NCI-H2171 (cell line): ENCODE measurements at regions not wholly inside any gene's neighbourhood (a gene's known extent, or its start where the extent isn't known, plus 50 kb on each side); places are given as distances from the start of the nearest gene placed in this dataset.
"Not testable (repeated sequence)": the region's sequence is repeated elsewhere in the genome, so short reads cannot be mapped to it uniquely, and the experiment has no call there.

Experiments used
- DNase-seq: peaks from one replicate; lab custom pipeline; 2025; lab: John Stamatoyannopoulos, UW

DNA sequence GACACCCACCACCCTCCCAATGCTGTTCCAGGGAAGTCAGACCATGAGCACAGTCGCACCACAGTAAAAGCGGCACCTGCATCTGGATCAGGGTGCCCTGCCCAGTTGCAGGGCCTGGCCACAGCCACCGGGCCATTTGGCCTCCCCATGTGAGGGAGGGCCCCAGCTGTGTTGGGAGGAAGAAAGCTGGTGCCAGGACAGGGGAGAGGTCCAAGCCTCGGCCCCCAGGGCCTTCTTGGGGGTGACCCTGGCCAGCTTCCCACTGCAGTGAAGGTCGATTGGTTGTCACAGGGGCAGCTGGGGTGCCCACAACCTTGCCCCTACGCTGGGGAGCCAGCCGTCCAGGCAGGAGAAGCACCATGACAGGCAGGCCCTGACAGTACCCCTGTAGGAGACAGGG lies 183.2 kb upstream of the RAB6C start:
- DNase-seq, result no peak

GRCh38 chr2:129796801-129797488 lies 182.5 kb upstream of the RAB6C start:
- DNase-seq, result no peak

GRCh38 chr2:129797489-129798300 lies 181.8 kb upstream of the RAB6C start:
- DNase-seq, result no peak

- DNase-seq, result no peak
Measured at GRCh38 chr2:129798301-129798581, 181.2 kb upstream of the RAB6C start.

GRCh38 chr2:129798626-129799025 lies 180.8 kb upstream of the RAB6C start:
- DNase-seq, result no peak

GRCh38 chr2:129799036-129799958 lies 180.2 kb upstream of the RAB6C start:
- DNase-seq, result no peak

DNA sequence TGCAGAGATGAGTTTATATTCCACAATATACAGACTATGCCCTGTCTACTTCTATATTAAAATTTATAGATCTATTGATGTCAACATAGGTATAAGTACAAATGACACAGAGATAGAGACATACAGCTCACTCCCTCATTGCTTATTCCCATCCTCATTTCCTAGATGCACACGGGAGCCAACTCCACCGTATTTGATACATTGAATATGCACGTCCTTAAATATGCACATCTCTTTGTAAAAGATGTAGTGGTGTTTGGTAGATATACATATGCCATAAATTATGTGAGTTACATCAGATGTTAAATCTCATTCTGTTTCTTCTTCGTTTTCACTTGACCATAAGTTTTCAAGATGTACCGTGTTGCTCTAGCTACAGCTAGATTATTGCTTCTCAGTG lies 179.2 kb upstream of the RAB6C start:
- DNase-seq, result no peak

DNA sequence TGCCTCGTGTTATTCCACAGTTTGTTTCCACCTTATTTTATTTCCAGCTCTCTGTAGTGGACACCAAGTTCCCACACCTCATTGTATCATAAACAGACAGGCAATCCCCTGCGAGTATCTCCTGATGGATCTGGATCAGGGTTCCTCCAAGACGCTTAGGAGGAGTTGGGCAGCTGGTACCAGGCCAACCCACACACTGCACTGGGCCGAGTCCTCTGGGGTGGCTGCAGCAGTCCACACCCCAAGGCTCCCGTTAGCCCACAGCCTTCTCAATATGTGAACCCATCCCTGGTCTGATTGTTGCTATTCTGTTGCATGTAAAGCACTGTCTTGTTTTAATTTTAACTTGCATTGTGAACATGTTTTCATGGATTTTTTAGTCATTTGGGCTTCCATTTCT lies 178.8 kb upstream of the RAB6C start:
- DNase-seq, result no peak

DNA sequence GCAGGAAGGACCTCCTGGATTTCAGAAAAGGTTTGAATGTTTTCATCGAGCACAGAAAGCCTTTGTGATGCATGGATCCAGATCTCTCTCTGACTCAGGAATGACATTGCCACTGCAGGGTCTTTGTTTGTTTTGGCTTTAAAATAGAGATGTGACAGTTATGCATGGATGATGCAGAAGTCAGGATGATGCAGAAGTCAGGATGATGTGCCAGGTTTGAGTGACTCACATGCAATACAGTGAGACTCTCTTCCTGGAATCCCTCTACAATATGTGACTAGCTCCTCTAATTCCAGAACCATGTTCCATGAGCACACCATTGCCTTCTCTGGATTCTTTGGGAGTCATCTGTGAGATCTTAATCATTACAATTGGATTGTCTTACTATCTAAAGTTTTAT lies 177.9 kb upstream of the RAB6C start:
- DNase-seq, result no peak

- no peak for DNase-seq
Measured at GRCh38 chr2:129802290-129802689, 177.2 kb upstream of the RAB6C start.

DNA sequence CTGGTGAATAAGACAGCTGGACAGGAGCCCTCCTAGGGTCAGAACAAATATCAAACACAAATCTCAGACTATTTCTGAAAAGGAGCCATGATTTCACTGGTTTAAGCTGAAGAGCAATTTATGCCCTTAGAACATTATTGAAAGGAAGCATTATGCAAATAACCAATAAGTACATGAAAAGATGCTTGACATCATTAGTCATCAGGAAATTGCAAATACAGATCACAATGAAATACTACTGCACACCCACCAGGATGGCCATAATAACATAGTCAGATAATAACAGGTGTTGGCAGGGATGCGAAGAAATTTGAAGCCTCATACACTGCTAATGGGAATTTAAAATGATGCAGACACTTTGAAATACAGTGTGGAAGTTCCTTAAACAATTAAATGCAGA lies 176.4 kb upstream of the RAB6C start:
- DNase-seq, result no peak

GRCh38 chr2:129803871-129804270 lies 175.6 kb upstream of the RAB6C start:
- DNase-seq, result no peak

DNA sequence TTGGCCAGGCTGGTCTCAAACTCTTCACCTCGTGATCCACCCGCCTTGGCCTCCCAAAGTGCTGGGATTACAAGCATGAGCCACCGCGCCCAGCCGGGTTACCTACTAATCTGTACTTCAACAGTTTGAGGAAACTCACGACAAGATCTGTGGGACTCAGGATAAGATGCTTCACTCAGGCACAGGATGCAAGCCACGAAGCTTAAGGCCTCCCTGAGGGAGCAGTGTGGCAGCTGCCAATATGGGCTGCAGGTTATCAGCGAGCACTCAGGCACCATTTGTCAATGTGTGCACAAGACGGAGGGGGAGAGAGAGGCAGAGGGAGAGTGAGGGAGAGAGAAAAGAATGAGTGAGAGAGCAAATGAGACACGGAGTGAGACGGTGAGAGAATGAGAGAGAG lies 173.6 kb upstream of the RAB6C start:
- peak; percentile 4 for DNase-seq

DNA sequence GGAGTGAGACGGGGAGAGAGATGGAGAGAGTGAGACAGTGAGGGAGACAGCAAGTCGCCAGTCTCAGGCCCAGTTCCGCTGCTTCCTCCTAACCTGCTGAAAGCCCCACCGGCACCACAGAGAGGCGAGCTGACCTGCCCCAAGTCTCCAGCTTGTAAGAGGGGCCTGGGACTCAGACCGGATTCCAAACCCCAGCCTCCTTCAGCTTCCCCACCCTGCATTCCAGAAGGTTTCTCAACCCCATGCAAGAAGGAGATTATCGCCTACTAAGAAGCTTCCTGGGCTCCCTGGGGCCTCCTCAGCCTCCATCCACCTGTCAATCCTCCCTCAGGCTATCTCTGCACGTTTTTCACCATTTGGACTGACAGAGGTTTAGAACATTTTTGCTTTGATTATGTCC lies 173.1 kb upstream of the RAB6C start:
- no peak for DNase-seq

DNA sequence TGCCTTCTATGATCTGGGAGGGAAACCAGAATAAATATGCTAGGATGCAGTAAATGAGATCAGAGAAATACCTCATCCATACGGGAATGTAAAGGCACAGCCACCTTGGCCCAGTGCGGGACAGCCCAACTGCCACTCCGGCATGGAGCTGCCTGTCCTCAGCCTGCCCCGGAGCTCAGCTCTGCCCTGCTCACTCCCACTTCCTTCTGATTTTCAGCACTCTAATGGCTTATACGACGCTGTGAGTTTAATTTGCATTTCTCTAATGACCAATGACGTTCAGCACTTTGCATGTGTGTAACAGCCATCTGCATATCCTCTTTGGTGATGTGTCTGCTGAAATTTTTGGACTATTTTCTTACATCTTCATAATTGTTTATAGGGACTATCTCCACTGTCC lies 172.5 kb upstream of the RAB6C start:
- DNase-seq, result no peak

DNA sequence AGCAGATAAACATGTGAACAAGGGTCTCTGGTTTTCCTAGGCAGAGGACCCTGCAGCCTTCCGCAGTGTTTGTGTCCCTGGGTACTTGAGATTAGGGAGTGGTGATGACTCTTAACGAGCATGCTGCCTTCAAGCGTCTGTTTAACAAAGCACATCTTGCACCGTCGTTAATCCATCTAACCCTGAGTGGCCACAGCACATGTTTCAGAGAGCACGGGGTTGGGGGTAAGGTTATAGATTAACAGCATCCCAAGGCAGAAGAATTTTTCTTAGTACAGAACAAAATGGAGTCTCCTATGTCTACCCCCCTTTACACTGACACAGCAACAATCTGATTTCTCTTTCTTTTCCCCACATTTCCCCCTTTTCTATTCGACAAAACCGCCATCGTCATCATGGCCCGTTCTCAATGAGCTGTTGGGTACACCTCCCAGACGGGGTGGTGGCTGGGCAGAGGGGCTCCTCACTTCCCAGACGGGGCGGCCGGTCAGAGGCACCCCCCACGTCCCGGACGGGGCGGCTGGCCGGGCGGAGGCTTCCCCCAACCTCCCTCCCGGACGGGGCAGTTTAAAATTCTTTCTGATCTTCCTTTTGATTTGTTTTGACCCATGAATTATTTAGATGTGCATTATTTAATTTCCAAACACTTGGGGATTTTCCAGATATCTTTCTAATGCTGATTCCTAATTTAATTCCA lies 171.7 kb upstream of the RAB6C start:
- not testable (repeated sequence) for DNase-seq

DNA sequence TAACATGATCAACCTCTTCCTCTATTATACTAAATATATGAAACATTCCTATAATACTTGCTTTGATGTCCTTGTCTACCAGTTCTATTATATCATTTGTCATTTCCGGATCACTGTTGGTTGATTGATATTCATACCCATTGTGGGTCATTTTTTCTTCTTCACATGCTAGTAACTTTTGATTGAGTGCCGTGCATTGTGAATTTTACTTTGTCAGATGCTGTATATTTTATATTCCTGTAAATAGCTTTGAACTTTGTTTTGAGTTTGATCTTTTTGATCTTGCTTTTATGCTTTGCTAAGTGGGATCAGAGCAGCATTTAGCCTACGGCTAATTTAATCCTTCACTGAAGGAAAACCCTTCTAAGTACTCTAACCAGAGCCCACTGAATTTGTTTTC lies 168.9 kb upstream of the RAB6C start:
- no peak for DNase-seq

DNA sequence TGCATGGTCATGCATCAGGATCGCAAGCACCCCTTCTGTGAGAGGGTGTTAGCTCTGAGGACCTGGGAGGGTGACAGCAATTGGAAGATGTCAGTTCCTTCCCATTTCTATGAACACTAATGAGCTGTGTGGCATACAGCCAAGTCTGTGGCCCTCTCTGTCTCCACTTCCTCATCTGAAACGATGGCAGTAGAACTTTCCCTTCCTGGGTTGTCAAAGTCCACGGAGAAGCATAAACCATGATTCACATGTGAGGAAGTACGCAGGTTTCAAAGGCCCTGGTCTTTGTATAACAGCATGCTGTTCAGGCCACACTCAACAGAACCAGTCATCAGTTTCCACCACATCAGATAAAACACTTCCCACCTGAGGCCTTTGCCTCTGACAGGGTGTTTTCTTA lies 167.4 kb upstream of the RAB6C start:
- DNase-seq, result no peak

DNA sequence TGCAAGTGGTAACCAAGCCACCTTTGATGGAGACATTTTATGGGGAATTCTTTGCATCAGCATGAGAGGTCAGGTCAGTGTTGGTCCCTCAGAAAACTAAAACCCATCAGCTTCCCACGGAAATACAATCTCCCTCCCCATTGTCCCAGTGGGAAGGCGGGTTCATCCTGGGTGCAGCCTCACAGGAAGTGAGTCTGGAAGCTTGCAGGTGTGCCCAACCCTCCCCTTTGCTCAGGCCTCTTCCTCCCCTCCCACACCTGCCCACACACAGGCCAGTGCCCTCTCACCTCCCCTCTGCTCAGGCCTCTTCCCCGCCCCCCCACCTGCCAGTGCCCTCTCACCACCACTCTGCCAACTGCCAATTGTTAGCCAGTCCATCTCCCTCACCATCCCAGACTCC lies 166.8 kb upstream of the RAB6C start:
- no peak for DNase-seq

DNA sequence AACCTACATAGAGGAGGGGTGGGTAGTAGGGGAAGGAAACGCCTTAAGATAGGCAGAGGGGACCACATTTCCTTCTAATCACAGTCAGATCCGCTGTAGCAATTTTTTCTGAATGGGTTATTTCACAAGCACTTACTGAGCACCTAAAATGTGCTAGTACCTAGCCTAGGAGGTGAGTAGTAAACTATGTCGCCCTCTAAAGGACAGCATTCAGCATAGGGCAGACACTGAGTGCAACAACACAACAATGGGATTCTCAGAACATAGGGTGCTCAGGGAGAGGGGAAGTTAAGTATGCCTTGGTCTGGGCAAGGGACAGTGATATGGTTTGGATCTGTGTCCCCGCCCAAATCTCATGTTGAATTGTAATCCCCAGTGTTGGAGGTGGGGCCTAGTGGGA lies 166.1 kb upstream of the RAB6C start:
- no peak for DNase-seq

DNA sequence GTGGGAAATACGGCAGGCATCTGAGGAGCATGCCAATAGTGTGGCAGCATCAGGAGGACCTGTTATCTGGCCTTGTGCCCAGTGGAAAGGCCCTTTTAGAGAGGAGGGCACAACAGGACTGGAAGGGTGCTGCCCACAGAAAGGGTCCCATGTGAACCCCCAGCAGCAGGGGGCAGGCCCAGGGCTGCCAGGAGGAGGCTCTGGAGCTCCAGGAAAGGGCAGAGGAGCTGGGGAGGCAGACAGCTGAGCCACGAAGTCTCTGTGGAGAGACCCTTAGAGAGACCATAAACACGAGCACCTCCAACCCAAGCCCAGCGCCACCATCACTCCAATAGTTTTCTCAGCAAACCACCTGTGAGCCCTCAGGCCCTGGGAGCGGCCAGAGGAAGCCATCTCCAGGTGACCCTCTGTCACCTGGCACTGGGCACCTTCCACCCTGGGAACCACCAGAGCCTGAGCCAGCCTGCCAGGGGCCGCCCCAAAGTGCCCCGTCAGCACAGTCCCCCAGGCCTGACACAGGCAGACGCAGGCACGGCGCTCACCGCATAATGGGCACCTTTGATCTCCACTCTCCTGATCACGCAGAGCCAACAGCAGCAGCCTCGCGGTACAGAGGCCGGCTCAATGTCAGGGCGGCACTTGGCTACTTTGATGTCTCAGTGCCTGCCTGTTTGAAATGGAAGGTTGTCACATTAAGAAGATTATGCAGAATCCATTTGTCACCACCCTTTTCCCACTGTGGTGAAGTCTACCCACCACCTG lies 162.5 kb upstream of the RAB6C start:
- DNase-seq, result no peak

DNA sequence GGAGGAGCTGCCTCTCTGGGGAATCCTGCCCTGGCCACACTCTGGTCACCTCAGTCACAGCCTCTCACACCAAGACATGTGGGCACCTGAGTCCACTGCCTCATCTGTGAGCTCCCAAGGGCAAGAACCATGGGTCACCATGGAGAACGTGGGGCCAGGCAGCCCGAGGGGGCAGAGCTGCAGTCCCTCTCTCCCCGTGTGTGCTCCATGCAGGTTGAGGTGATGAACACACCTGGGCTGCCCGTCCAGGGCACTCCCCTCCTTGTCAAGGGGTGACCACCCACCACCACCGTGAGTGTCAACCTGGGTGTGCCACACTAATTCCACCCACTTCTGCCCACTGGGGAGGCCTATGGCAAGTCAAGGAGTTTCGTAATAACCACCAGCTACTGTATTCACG lies 159.6 kb upstream of the RAB6C start:
- DNase-seq, result no peak
